Frontal cortex (tissue), 3 donors: ENCODE measurements at regions not wholly inside any gene's neighbourhood (a gene's known extent, or its start where the extent isn't known, plus 50 kb on each side); places are given as distances from the start of the nearest gene placed in this dataset.

Source experiments
- DNase-seq, 2 donors: peaks; one replicate each; pipeline ENCODE4 v3.0.0; 2012; ENCODE audit warnings: low spot score in 2 of 2
- FAIRE-seq: peaks from 2 replicates; lab custom pipeline; 2012; peaks lifted over from hg19 to GRCh38; lab: Jason Lieb, UNC
- donor health status: control.
- donor health status: control.
- donor health status: control.

DNA sequence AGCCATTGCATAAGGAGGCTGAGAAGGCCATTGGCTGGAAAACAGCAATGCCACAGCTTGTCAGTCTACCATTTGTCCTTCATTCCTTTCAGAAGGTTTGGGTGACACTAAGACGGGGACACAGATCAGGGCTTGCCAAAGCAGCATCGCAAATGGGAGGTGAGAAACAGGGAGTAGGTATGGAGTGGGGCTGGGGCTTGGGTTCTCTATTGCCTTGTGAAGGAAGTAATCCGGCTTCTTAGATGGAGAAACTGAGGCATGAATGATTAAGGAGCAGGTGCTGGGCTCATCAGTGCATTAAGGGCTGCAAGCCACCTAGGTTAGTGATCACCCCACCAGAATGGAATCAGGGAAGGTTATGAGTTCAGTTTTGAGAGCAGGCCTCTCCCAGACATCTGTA is 115.6 kb upstream of the NMNAT3 start:
- DNase-seq (no peak), FAIRE-seq (no peak)

DNA sequence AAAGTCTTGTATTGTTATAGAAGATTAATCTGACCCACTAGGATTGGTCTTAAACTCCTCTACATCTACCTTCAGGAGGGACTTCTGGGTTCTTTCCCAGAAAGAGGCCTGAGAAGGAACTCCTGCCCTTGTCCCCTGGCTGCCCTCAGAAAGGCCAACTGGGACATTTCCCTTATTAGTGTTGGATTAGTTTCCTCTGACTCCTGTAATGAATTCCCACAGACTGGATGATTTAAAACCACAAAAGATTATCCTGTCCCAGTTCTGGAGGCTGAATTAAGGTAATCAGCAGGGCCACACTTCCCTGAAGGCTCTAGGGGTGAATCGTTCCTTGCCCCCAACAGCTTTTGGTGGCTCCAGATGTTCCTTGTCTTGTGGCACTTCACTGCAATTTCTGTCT is 102.8 kb upstream of the NMNAT3 start:
- FAIRE-seq: no peak
- no peak for DNase-seq

DNA sequence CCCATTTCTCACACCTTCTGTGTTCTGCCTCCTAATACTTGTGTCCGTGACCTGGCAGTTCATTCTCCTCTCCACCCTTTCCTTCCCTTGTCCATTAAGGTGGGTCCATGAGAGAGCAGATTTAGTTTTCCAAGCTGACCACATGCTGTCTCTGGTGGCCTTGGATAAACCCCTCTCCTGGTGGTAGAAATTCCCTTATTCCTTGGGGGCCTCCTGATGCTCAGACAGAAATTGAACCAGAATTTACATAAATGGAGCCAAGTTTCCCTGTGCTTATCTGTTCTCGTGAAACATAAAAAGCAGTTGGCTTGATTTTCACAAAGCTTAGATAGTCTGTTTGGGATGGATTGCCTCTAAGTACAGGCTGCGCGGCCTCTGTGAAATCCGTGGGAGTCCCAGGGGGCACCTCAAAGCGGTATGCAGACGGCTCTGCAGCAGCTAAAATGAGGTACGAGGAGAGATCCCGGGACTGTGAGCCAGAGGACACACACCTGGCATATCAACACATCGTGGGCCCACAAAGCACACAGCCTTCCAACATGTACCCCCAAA is 101.0 kb upstream of the NMNAT3 start:
- no peak for FAIRE-seq
- no peak for DNase-seq

DNA sequence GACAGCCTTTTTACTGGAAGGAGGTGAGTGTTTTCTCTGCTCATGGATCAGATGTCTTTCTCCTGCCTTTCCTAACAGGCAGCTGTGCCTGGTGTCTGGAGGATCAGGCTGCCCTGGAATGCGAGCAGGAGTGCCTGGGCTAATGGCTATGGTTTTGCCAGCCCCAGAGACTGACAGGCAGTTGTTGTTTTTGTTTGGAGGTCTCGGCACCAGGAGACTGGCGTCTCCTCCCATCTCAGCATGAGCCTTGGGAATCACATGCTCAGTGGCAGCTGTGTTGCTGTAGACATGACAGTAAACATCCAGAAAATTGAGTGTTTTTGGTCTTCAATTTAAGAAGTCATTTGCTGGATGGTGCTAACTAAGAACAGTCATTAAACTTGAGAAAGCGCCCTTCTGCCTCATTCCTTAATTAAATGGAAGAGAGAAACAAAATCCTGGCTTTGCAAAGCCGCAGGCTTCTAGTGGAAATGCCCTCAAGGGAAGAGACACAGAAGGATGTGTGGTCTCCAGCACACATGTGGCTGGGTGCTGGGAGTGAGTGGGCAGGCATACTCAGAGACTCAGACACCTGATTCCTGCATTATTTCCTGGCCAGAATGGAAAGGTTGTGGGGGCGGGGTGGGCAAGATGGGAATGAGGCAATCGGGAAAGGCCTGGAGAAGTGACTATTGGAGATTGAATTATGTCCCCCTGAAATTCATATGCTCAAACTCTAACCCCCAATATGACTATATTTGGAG is 97.0 kb upstream of the NMNAT3 start:
- DNase-seq (no peak), FAIRE-seq (no peak)

DNA sequence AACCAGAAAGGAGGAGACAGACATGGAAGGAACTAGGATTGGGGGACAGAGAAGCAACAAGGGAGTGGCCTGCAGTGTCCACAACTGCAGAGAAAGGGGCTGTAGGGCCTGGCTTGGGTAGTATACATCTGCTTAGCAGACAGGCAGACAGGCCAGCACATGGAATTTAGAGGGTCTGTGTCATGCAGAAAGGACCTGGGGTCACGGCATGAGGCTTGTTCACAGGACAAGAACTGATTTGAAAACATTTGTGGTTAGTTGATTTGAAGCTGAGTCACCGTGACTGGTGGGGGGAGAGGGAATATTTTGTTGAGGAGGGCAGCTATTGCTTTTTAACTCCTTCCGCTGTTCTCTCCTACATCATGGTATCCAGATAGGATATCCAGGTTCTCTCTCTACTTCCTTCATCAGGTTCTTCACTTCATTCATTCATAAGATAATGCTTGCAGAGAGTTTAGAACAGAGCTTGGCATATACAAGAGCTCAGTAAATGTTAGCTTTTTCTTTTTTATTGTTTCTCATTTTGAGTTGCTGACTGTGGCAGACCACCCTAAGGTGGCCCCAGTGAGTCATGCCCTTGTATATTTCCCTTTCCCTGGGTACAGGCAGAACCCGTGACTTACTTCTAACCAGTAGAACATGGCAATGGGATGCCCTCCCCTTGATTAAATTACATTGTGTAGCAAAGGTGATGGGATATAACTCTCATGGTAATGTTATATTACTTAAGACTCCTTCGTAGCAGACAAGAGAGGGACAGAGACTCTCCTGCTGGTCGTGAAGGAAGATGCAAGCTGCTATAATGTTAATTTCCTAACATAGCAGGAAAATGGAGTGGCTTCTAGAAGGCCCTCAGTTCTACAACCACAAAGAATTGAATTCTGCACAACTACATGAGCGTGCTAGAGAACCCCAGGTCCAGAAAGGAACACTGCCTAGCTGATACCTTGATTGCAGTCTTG is 95.0 kb upstream of the NMNAT3 start:
- FAIRE-seq (no peak), DNase-seq (no peak)

DNA sequence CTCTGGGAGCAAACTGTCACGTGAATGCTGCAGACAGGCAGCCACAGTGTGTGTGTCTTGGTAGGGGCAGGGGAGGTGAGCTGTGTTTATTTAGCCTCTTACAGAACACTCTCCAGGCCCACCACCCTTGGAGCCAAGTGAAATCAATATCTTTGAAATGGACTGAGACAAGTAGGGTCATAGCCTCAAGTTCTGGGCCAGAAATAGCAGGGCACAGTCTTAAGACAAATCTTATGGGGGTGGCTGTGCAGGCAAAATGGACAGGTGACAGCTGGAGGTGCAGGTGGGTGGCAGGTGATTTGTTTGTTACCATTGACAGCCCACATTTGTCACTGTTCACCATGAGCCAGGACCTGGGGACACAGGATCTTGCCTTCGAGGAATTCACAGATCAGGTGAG is 93.6 kb upstream of the NMNAT3 start:
- FAIRE-seq: no peak
- no peak for DNase-seq

DNA sequence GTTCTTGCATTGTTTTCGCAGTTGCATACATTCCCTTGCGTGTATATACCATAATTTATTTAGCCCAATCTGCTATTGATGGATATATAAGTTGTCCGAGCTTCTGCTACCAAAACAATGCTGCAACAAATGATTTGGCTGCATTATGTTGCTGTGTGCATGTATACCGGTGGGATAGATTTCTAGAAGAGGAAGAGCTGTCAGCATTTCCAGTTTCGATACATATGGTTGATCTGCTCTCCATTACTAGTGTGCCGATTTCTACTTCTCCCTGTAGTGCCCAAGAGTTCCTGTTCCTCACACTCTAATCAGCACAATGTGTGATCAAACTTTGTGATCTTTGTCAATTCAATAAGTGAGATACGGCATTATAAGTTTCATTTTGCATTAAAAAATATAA is 92.8 kb upstream of the NMNAT3 start:
- no peak for FAIRE-seq
- DNase-seq: no peak

DNA sequence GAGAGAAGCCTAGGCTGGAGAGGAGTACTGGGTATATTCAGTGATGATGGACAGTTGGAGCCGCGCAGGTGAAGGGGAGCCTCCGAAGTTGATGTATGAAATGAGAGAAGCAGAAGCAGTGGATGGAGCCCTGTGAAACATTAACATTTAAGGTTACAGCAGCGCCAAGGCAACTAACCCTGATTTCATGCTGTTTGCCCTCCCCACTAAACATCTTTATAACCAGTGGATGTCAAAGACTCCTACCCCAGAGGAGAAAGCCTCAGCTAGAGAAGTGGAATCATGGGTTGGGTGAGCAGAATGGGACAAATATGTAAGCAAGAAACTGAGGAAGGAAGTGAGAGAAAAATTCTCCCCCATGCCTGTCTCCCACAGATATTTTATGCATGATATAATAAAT is 92.0 kb upstream of the NMNAT3 start:
- DNase-seq (no peak), FAIRE-seq (no peak)

DNA sequence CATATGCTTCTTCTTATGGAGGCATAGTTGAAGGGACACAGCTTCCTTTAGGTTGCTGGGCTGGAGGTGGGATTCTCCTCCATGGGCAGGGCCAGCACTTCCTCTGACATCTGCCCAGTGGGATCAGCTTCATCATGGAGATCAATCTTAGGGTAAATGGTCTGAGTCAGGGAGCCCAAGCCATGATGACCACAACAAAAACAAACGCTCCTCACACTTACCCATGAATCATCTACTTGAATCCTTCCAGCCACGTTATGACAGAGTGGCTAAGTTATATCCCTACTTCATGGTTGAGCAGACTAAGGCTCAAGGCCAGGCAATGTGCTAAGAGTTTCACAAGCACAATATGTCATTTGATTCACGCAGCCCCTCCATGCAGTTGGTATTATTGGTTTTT is 87.2 kb upstream of the NMNAT3 start:
- FAIRE-seq (no peak), DNase-seq (no peak)

DNA sequence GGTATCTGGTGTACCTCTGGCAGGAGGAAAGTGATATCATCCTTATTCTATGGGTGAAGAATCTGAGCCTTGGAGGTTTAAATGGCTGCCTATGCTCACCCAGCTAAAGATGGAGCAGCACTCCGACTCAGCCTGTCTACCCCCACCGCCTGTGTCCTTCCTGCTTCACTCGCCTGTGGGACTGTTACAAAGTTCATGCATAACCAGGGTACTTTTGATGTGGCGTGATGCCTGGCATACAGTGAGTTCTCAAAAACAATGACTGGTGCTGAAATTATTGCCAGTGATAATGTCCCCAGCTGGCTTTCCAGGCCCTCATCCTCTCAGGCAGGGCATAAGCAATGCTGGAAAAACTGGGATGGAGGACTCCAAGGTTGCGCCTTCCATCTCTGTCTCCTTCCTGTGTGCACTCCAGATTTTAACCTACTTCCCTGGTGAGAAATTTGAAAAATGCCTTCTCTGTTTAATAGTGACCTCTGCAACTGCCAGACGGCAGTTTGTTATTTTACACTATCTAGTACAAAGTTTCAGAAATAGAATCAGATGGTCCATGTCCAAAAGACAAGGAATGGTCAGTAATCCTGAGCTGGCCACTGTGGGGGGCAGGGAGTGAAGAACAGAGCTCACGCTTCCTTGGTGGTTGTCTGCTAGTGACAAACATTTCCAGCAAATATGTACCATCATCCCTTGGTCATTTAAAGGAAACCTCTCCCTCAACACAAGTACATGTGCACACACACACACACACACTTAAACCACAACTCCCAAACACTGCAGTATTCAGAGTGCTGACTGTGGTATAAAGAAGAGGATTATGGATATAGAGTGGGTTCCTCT is 86.5 kb upstream of the NMNAT3 start:
- DNase-seq: no peak
- FAIRE-seq: no peak

DNA sequence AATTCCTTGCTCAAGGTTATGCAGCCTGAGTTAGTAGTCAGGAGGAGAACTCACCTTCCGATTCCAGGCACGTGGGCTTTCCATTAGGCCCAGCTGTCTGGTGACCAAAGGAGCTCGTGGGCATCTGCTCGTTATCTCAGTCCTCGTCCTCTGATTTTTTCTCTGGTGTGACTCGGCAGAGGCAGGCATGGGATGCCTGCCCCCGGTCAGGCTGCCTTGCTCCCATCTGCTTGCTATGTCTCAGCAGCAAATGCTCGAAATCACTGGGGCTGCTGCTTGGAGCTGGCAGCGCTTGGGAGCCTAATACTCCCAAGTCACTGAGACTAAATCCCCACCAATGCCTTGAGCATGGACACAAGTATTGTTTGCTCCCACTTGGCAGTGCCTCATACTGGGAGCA is 84.5 kb upstream of the NMNAT3 start:
- FAIRE-seq: no peak
- DNase-seq: no peak

DNA sequence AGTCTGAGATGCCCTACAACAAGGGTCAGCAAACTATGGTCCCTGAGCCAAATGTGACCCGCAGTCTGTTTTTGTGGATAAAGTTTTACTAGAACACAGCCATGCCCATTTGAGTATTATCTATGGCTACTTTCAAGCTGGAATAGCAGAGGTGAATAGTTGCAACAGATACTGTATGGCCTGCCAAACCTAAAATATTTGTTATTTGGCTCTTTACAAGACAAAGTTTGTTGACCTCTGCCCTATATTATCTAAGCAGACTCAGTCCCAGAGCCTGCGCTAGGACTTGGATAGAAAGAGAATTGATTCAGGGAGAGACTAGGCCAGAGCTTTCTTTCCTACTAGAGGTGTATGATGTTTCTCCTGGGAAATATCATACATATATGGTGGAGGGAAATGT is 81.7 kb upstream of the NMNAT3 start:
- FAIRE-seq: no peak

DNA sequence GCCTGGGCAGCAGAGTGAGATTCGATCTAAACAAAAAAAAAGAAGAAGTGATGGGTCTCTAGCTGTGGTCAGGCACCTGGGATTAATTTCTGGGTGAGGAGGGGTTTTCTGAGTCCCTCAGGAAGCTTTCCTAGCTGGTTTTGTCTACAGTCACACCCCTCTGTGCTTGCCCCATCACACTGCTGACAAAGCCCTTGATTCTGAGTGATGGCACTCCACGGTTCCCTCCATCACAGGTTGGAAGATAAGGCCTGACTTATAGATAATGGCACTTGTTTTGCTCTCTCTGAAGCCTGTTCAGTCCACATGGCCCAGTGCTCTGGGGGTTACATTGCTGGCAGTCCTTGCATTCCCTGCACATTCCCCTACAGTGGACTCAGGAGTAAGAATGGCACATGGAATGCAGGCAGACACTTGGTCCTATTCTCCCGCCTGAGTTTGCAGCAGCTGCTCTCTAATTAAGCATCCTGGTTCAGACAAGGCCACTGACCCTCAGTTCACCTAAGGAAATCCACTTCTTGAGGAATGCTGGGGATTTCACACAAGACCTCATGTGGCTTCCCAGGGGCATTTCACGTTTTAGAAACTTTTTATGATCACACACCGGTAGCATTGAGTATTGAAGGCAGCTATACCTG is 81.0 kb upstream of the NMNAT3 start:
- FAIRE-seq: no peak
- no peak for DNase-seq

More for the DNA sequence above, 81.7 kb upstream of the NMNAT3 start:
- DNase-seq: no peak

DNA sequence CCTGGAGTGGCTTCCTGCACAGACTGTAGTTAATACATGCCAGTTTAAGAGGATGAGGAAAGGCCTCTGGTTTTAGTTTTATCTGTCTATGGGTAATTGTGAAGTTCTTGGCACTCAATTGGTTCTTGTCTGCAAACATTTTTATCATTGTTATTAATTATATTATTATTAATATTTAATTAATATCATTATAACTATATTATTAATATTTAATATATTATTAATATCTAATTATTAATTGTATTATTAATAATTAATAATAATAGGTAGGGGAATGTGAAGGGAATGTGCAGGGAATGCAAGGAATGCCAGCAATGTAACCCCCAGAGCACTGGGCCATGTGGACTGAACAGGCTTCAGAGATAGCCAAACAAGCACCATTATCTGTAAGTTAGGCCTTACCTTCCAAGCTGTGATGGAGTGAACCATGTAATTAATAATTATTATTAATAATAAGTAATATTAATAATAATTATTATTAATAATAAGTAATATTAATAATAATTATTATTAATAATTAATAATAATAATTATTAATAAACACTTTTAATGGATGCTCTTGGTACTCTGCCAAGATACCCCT is 79.8 kb upstream of the NMNAT3 start:
- no peak for FAIRE-seq

DNA sequence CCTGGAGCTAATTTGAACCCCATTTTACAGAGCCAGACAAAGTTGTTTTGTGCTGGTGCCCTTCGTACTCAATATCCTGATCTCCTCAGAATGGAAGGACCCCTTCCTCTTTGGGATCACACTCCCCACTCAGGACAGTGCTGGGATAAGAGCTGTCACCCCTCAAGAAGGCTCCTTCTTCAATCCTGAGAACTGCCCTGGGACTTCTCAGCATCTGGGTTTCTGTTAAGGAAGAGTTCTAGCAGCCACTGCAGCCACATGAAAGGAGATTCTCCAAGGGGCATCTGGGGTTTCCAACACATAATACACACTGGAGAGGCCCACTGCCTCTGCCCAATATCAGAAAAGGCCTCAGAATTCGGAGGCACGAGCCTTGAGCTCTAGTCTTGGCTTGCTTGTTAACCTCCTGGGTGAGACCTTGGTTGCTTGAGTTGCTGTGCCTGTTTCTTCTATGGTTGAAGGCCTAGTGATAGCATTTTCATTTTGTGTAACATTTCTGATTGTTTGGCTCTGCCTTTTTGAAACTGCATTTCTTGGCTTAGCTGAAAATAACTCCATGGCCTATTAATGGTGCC is 78.8 kb upstream of the NMNAT3 start:
- FAIRE-seq: no peak
- DNase-seq: no peak

More for the DNA sequence above, 79.8 kb upstream of the NMNAT3 start:
- DNase-seq: no peak

DNA sequence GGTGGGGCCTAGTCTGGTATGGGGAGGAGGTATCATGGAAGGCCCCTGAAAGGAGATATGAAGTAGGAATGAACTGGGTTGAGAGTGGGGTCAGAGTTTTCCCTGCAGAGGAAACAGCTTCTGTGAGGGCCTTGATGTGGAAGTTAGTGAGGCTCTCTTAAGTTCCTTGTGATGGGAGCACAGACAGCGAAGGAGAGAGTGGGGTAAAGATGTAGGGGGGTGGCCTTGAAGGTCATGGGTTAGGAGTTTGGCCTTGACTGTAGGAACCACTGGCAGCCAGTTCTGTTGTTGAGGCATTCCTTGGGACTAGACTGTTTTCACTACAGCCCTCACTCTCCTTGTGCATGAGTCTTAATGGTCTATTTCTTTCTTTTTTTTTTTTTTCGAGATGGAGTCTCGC is 77.8 kb upstream of the NMNAT3 start:
- no peak for DNase-seq

DNA sequence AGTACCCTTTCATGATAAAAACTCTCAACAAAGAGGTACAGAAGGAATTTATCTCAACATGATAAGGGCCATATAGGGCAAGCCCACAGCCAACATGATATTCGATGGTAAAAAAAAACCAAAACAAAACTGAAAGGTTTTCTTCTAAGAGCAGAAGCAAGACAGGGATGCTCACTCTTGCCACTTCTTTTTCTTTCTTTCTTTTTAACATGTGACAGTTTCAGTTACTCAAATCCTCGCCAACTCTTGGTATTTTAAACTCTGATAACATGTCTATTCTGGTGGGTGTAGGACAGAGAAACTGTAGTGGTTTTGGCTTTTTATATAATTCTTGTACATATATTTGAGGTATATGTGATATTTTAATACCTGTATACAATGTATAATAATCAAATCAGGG is 74.0 kb upstream of the NMNAT3 start:
- DNase-seq: no peak
- no peak for FAIRE-seq

More for the DNA sequence above, 77.8 kb upstream of the NMNAT3 start:
- FAIRE-seq: no peak

DNA sequence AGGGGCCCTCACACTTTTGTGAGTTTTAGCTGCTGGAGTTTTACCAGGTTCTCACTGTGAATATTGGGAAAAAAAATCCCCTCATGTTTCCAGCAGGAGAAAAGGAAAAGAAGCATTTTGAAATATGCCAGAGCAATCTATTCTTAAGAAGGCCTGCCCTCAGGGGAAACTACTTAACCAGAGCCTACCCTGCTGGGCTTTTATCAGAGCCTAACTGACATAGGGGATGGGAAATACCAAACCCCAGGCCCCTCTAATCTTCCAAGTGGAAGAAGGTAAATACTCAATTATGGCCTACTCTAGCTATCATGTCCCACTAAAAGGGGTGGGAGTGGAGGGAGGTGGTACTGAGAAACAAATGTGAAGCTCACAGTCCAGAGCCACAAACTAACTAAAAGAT is 68.7 kb upstream of the NMNAT3 start:
- FAIRE-seq (no peak), DNase-seq (no peak)

DNA sequence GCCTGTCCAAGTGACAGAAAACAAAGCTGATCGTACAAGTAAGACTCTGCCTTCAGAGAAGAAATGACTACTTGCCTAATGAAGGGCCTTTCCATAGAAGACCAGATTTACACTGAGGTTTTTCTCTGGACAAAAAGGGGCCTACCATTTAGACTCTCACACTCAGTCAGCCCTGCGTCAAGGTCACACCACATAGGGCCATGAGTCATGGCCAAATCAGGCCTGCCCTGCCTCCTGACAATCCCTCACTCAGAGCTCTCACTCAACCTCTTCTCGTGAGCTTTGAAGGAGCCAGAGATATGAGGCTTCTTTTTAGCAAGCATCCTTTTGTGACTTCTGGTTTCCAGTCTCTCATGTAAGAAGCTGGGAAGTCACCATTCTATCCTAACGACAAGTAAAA is 68.1 kb upstream of the NMNAT3 start:
- DNase-seq (no peak), FAIRE-seq (no peak)
